GM12891 (cell line): ENCODE measurements at regions not wholly inside any gene's neighbourhood (a gene's known extent, or its start where the extent isn't known, plus 50 kb on each side); places are given as distances from the start of the nearest gene placed in this dataset.

Experiments used
- DNase-seq: peaks from one replicate; pipeline ENCODE4 v3.0.0; 2011; ENCODE audit warnings: low spot score; ENCODE audit not compliant: insufficient read length
- FAIRE-seq: peaks from 2 replicates; lab custom pipeline; 2011; peaks lifted over from hg19 to GRCh38; lab: Jason Lieb, UNC
- PAX5 ChIP-seq: IDR thresholded peaks from 2 replicates; pipeline ENCODE4 v1.6.1; 2011; ENCODE audit warnings: low read length, moderate library complexity, mild to moderate bottlenecking; ENCODE audit not compliant: insufficient read depth, severe bottlenecking
- POLR2A ChIP-seq: IDR thresholded peaks from 2 replicates; pipeline ENCODE4 v1.6.1; 2011; ENCODE audit warnings: low read depth, low read length, control low read depth
- POLR2AphosphoS5 ChIP-seq: IDR thresholded peaks from 2 replicates; pipeline ENCODE4 v1.6.1; 2011; ENCODE audit warnings: low read depth, low read length, control low read depth
- POU2F2 ChIP-seq: IDR thresholded peaks from 2 replicates; pipeline ENCODE4 v1.6.1; 2011; ENCODE audit warnings: low read depth, mild to moderate bottlenecking, control low read depth, low read length, moderate library complexity
- SPI1 ChIP-seq: IDR thresholded peaks from 2 replicates; pipeline ENCODE4 v1.6.1; 2011; ENCODE audit warnings: low read depth, low read length, control low read depth
- TAF1 ChIP-seq: IDR thresholded peaks from 2 replicates; pipeline ENCODE4 v1.6.1; 2011; ENCODE audit warnings: low read depth, low read length, control low read depth

DNA sequence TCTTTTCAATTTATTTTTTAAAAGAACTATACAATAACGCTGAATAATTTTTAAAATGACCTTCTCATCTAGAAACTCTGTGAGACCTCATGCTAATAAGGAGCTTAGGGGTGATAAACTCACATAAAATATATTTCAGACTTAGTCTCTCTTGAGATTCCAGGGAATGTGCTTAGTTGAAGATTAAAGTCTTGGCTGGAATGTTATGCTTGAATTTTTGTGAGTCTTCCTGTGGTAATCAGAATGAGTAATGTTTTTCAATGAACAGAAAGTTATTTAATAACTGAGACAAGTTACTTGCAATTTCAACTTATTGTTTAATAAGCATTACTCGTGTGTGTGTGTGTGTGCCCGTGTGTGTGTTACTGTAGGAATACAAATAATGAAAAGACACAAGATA is 379.9 kb upstream of the EPHA7 start:
- FAIRE-seq (no peak), DNase-seq (no peak)
- no peak for TF ChIP-seq POLR2A
- no peak for TF ChIP-seq POLR2AphosphoS5
- TF ChIP-seq SPI1, result no peak
- no peak for TF ChIP-seq PAX5
- TF ChIP-seq TAF1, result no peak
- TF ChIP-seq POU2F2, result no peak

DNA sequence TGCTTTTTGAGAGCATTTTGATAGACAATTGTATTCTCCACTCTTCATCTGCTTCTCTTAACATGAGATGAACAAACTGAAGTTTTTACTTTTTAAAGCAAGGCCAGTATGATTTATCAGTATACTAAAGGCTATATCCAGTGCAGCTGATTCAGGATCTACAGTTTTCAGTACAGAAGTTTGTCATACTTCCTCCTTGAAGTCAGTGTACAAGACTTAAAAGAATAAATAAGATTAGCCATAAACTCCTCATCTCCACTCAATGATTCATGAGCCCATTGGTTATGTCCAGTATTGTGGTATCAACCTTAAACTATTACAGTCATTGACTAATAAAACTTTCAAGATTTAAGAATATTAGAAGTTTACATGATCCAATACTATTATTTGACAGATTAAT is 374.8 kb upstream of the EPHA7 start:
- DNase-seq (no peak), FAIRE-seq (no peak)
- TF ChIP-seq POLR2AphosphoS5 (no peak), TAF1 (no peak), POU2F2 (no peak), POLR2A (no peak), SPI1 (no peak), PAX5 (no peak)

DNA sequence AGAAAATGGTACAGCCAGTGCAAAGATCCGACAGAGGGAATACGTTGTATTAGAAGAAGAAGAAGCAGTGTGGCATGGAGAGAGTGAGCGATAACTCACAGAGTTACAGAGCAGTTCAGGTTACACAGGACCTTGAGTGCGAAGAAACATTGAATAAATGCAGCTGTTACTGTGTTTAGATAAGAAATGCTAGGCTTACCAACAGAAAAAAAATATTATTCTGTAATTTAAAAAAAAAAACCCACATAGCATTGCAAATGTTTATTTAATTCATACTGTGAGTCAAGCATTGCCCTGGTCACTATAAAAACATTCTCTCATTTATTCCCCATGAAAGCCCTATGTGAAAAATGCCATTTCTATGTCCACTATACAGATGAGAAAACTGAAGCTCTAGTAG is 373.4 kb upstream of the EPHA7 start:
- DNase-seq (no peak), FAIRE-seq (no peak)
- no peak for TF ChIP-seq PAX5
- TF ChIP-seq TAF1, result no peak
- no peak for TF ChIP-seq POLR2A
- TF ChIP-seq POLR2AphosphoS5, result no peak
- no peak for TF ChIP-seq SPI1
- no peak for TF ChIP-seq POU2F2

DNA sequence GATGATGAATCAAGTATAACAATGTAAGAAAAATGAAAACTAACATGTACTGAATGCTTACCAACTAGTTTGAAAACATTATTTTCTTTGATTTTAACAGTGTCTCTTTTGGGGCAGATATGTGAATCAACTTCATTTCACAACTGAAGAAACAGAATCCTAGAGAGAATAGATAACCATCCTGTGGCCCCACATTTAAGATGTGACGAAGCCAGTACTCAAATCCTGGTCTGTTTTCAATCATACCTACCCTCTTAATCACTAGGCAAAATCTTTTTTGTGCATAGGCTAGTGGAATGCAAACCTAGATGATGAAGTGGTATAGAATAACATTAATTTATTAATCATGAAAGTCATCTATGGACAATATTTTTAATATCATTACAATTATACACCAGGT is 371.6 kb upstream of the EPHA7 start:
- no peak for DNase-seq
- TF ChIP-seq PAX5 (no peak), SPI1 (no peak), POU2F2 (no peak), POLR2AphosphoS5 (no peak), POLR2A (no peak), TAF1 (no peak)
- FAIRE-seq, result no peak

DNA sequence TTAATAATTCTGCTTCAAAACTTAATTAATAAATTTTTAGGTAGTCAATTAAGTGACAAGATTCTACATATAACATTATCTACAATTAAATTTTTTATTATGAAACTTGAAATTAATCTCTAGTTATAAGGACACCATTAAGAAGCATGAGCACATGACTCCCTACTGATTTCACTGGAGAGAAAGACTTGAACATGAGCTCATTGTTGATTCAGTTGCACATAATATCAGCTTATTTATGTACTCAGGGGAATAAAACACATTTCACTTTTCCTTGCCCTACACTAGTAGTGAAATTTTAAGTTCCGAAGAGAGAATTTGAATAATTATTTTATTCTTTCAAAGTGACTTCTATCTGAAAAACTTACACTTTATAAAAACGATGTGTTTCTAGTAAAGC is 370.2 kb upstream of the EPHA7 start:
- DNase-seq, result no peak
- TF ChIP-seq POLR2AphosphoS5 (no peak), SPI1 (no peak), POLR2A (no peak), POU2F2 (no peak), PAX5 (no peak), TAF1 (no peak)
- FAIRE-seq, result no peak

DNA sequence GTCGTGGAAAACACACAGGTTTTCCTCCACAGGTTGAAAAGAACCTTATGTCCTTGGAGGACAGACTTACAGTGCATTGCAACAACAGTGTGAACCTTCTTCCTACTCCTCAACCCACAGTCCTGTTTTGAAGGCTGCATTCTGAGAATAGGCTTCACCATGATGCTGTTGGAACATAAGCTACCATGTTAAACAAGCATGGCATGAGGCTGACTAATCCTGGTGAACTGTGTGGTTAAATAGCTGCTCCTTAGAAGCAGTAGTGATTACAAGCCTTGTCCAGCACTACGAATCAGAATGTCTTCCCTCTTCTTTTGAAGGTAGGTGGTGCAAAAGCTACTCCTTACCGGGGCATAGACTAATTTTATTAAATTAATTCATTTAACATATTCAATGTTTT is 368.5 kb upstream of the EPHA7 start:
- DNase-seq (no peak), FAIRE-seq (no peak)
- TF ChIP-seq TAF1 (no peak), PAX5 (no peak), POU2F2 (no peak), POLR2A (no peak), POLR2AphosphoS5 (no peak), SPI1 (no peak)

DNA sequence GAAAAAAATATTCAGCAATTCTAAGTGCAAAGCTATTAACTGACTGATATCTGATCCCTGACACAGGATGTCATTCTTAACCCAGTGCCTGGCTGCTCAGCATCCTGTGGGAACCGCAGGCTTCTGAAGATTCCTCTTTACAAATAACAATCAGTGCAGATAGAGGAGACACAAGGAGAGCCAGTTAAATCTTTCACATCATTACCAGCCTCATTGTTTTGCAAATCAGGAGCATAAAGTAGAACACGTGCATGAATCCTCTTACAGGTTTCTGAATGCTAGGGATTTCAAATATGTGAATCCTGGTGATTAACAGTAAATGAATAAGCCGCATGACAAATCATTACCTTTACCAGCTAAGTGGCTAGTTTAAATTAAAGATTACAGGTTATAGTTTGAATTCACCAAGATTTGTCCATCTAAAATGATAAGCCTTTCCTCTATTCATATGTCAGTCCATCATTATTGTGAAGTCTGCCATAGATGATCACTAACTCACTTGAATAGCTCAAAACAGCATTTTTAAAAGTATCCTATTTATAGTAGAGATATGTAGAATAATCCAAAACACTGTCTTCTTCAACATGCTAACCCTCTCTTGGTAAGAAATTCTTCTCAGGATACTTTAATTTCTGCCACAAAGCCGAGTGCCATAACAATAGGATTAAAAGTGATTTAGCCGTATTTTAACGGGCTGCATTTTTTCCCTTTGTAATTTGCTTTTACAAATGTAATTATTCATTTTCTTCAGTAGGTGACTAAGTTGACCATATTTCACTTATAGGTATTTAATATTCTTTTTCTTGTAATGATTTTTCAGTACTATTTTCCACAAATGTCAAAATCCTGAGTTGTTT is 367.3 kb upstream of the EPHA7 start:
- DNase-seq, result no peak
- FAIRE-seq, result no peak
- TF ChIP-seq SPI1, result no peak
- TF ChIP-seq POU2F2, result no peak
- no peak for TF ChIP-seq TAF1
- no peak for TF ChIP-seq POLR2AphosphoS5
- no peak for TF ChIP-seq PAX5
- no peak for TF ChIP-seq POLR2A

DNA sequence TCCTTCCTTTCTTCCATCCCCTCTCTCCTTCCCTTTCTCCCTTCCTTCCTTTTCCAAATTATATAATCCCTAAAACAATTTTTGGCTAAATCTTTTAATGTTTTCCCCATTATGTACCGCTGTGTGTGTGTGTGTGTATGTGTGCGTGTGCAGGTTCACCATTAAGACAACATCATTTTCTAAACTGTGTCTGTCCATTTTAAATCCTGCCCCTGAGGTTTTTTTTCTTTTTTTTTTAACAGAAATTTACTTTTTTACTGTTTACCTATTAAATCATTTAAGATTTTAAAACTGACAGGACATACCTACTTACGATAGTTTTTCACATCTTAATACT is 366.3 kb upstream of the EPHA7 start:
- TF ChIP-seq POLR2AphosphoS5 (no peak), POU2F2 (no peak), POLR2A (no peak), PAX5 (no peak), TAF1 (no peak), SPI1 (no peak)
- FAIRE-seq, result no peak
- no peak for DNase-seq

DNA sequence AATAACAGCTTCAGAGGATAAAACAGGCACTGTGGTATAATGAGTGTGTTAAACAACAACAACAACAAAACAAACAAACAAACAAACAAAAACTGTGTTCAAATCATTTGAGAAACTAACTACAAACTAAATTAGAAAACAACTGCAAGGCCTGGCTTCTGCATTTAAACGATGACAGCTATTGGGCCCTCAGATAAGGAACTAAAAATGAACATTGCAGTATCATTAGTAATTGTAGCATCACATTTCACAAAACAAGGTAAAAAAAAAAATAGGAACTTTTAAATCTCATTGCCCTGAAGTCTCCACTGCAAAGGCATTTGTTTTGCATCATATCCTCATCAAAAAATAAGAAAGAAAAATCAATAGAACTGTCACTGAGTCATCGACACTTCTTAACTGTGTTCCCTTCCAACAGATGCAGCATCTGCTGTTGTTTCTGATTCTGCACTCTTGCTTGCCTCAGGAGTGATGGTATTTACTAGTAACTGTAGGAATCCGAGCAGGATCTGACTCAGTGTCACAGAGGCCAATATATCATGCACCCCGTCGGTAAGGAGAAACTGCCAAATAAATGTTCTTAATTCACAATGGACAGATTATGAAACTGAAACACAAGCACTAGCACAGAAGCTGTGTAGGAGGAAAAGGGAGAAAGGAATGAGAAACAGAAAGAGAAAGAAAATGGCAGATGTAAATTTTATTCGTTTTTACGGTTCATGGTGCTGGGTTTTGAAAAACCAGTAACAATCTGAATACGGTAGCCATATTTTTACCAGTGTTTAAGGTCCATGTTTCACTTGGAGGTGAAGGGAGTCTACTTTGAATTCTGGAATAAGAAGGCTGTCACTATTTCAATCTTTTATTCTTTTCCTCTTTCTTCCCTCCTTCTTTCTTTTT is 365.7 kb upstream of the EPHA7 start:
- no peak for FAIRE-seq
- no peak for DNase-seq
- TF ChIP-seq POLR2AphosphoS5 (no peak), POLR2A (no peak), POU2F2 (no peak), SPI1 (no peak), PAX5 (no peak), TAF1 (no peak)
